K562 (cell line): ENCODE measurements at regions not wholly inside any gene's neighbourhood (a gene's known extent, or its start where the extent isn't known, plus 50 kb on each side); places are given as distances from the start of the nearest gene placed in this dataset.

Experiments used
- ATF1 ChIP-seq, 2 experiments: fragments of 450-650 bp in 1 of 2; IDR thresholded peaks; 2 replicates each; pipeline ENCODE4 v1.6.1; 2016; ENCODE audit warnings: missing compliant biosample characterization in 1 of 2, missing genetic modification characterization in 1 of 2
- MAZ ChIP-seq, 2 experiments: fragments of 450-650 bp in 1 of 2; sonication (generic) in 1 of 2; formaldehyde crosslinking; IDR thresholded peaks in 1 of 2; conservative IDR thresholded peaks in 1 of 2; 2 replicates each; pipeline versions ENCODE4 v1.4.0 to v1.5.0; 2020; ENCODE audit warnings: mild to moderate bottlenecking in 1 of 2, missing genetic modification reagents in 1 of 2
- NR2C1 ChIP-seq, 2 experiments: fragments of 450-650 bp; IDR thresholded peaks; 2 replicates each; pipeline ENCODE4 v1.6.1; 2017; ENCODE audit warnings: mild to moderate bottlenecking in 2 of 2, antibody characterized with exemption in 1 of 2, inconsistent platforms in 1 of 2, missing compliant biosample characterization in 1 of 2, missing genetic modification characterization in 1 of 2
- SMAD4 ChIP-seq: fragments of 250-450 bp; sonication (Bioruptor Pico); conservative IDR thresholded peaks from 2 replicates; pipeline ENCODE4 v1.8.0; 2021; ENCODE audit warnings: inconsistent platforms, mild to moderate bottlenecking, moderate library complexity
- STAT6 ChIP-seq: sonication (generic); formaldehyde crosslinking; IDR thresholded peaks from 2 replicates; pipeline ENCODE4 v1.8.1; 2023; ENCODE audit warnings: mild to moderate bottlenecking, missing genetic modification reagents
- THRB ChIP-seq: fragments of 450-650 bp; formaldehyde crosslinking; conservative IDR thresholded peaks from 2 replicates; pipeline ENCODE4 v1.4.0; 2022; ENCODE audit warnings: mild to moderate bottlenecking, missing genetic modification characterization
- ZBTB40 ChIP-seq, 2 experiments: fragments of 450-650 bp in 1 of 2; sonication (generic) in 1 of 2; formaldehyde crosslinking in 1 of 2; IDR thresholded peaks; 2 replicates each; pipeline versions ENCODE4 v1.7.1 to v1.9.0; 2016 to 2022; ENCODE audit warnings: inconsistent platforms in 1 of 2, mild to moderate bottlenecking in 1 of 2, missing genetic modification reagents in 1 of 2
- ZC3H4 ChIP-seq: sonication (generic); formaldehyde crosslinking; IDR thresholded peaks from 2 replicates; pipeline ENCODE4 v1.9.0; 2021; ENCODE audit warnings: missing genetic modification reagents, borderline replicate concordance
- ZNF184 ChIP-seq: sonication (generic); formaldehyde crosslinking; IDR thresholded peaks from 2 replicates; pipeline ENCODE4 v1.5.0; 2020; ENCODE audit warnings: missing genetic modification reagents
- ZNF740 ChIP-seq, 3 experiments: fragments of 200-800 bp in 1 of 3; sonication (Bioruptor generic) in 1 of 3; sonication (generic) in 1 of 3; formaldehyde crosslinking in 1 of 3; IDR thresholded peaks; 2 replicates each; pipeline versions ENCODE4 v1.6.1 to v1.8.0; 2016 to 2022; ENCODE audit warnings: mild to moderate bottlenecking in 2 of 3, missing compliant biosample characterization in 2 of 3, missing genetic modification characterization in 2 of 3, missing genetic modification reagents in 1 of 3

- no peak for TF ChIP-seq ZBTB40 (IDR thresholded peaks at IDR 0.05)
- no peak for TF ChIP-seq ZBTB40 (CRISPR knock-in tag; IDR thresholded peaks at IDR 0.05)
- TF ChIP-seq NR2C1 (IDR thresholded peaks at IDR 0.05) = no peak
- TF ChIP-seq NR2C1 (tag; IDR thresholded peaks at IDR 0.05) = peak; percentile 91
- peak in 1 of 2 experiments; percentile 65; a peak in 1 of 4 replicates for TF ChIP-seq MAZ (CRISPR knock-in tag; conservative IDR thresholded peaks at IDR 0.05 in 1 of 2, IDR thresholded peaks at IDR 0.05 in 1 of 2)
- peak; percentile 57; the same call in 1 of the 2 replicates for TF ChIP-seq THRB (CRISPR knock-in tag)
- no peak for TF ChIP-seq ZNF184 (CRISPR knock-in tag)
- no peak for TF ChIP-seq ATF1 (CRISPR knock-in tag; IDR thresholded peaks at IDR 0.05)
- peak; percentile 66; the same call in 1 of the 2 replicates for TF ChIP-seq ATF1 (tag; IDR thresholded peaks at IDR 0.05)
- no peak for TF ChIP-seq ZNF740 (CRISPR knock-in tag; IDR thresholded peaks at IDR 0.05)
- peak in 1 of 2 experiments; percentile 93; a peak in 2 of 4 replicates for TF ChIP-seq ZNF740 (tag; IDR thresholded peaks at IDR 0.05)
- TF ChIP-seq SMAD4 (CRISPR knock-in tag) = peak; percentile 97
- TF ChIP-seq ZC3H4 (CRISPR knock-in tag) = no peak
- no peak for TF ChIP-seq STAT6
Measured at GRCh38 chr18:62450175-62450545, 72.7 kb upstream of the ZCCHC2 start (continued).
